NCI-H345 treated with DMSO at 0.1 percent for 48 hours (cell line): ENCODE measurements at regions not wholly inside any gene's neighbourhood (a gene's known extent, or its start where the extent isn't known, plus 50 kb on each side); places are given as distances from the start of the nearest gene placed in this dataset.
"Not testable (repeated sequence)": the region's sequence is repeated elsewhere in the genome, so short reads cannot be mapped to it uniquely, and the experiment has no call there.

Source experiments
- DNase-seq: peaks from one replicate; lab custom pipeline; 2025; ENCODE audit not compliant: unreplicated experiment; lab: John Stamatoyannopoulos, UW

DNA sequence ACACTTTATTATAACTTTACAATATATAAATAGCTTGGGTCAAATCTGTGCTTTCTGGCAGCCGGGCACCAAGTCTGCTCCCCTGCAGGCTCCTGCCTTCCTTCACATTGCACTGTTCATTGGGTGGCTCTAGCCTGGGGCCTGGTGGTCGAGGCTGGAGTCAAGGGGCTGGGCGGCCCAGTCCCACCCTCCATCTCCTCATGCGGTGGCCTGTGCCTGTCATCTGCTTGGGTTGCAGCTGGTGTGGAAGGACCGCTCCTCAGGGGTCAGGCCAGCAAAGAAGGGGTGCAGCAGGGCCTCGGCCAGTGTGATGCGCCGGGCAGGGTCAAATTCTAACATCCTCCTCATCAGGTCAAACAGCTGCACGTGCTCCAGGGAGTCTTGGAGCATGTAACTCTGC lies 106.7 kb upstream of the SLC24A2 start:
- not testable (repeated sequence) for DNase-seq

DNA sequence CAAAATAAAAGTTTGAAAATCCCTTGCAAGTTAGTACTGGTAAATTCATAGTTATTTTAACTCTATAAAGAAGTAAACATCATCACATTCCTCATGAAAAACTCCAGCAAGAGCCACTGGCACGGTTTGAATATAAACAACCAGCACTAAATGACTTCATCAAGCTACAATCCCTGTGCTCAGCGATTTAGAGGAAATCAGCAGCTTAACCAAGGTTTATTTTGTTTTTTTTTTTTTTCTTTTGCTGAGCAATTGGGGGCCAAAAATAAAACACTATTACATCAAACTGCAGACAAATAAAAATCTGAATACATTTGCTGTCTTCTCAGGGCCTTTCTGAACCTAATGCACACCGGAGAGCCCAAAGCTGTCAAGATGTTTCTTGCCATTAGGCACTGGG lies 106.2 kb upstream of the SLC24A2 start:
- DNase-seq: no peak

DNA sequence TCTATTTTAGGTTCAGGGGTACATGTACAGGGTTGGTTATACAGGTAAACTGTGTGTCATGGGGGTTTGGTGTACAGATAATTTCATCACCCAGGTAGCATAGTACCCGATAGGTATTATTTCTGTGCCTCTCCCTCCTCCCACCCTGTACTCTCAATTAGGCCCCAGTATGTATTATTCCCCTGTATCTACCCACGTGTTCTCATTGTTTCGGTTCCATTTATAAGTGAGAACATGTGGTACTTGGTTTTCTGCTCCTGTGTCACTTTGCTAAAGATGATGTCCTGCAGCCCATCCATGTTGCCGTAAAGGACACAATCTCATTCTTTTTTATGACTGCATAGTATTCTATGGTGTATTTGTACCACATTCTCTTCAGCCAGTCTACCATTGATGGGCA lies 96.8 kb upstream of the SLC24A2 start:
- no peak for DNase-seq

GRCh38 chr9:19879062-19879461 lies 90.2 kb upstream of the SLC24A2 start:
- DNase-seq: no peak

DNA sequence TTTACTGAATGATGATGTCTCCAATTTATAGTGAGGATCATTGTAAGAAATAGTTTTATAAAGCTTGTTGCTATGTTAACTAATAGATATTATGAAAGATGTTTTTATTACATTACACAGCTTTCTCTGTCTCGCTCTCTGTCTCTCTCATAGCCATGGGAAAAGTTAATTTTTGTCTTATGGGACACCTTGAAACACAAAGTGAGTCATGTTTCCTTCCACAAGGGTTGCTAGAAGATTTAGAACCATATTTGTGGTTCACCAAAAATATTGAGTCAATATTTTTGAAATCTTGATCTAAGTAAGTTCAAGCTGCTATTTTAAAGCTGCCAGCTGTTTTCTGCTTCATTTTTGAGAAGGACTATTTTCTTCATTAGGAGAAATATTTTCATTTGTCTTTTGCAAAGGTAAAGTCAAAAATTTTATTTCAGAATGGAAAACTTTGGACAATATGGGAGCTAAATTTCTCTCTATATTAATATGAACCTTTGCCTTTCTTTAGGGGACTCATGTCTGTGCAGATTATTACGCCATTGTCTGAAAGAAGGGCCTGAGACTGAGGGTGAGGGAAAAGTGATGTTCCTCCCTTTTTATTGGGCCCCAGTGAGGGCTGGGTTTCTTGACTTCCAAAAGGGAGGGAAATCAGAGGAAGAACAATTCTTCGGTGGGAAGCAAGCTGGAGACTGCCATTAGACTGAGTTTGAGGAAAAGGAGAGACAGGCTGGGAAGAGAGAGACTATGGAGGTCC lies 87.9 kb upstream of the SLC24A2 start:
- no peak for DNase-seq

- no peak for DNase-seq
These were observed 86.6 kb upstream of the SLC24A2 start for GRCh38 chr9:19875291-19875920.

GRCh38 chr9:19873188-19873587 lies 84.4 kb upstream of the SLC24A2 start:
- not testable (repeated sequence) for DNase-seq

DNA sequence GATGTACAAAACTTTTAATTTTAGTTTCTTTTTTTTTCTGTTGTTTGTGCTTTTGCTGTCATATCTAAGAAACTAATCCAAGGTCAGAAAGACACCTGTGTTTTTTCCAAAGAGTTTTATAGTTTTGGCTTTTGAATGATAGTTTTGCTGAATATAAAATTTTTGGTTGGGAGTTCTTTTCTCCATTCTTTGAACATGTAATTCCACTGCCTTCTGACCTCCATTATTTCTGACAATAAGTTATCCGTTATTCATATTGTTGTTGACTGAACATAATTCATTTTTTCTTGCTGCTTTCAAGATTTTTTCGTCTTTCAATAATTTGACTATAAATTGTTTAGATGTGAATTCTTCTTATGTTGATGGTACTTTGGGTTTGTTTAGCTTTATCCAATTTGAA lies 82.2 kb upstream of the SLC24A2 start:
- no peak for DNase-seq

DNA sequence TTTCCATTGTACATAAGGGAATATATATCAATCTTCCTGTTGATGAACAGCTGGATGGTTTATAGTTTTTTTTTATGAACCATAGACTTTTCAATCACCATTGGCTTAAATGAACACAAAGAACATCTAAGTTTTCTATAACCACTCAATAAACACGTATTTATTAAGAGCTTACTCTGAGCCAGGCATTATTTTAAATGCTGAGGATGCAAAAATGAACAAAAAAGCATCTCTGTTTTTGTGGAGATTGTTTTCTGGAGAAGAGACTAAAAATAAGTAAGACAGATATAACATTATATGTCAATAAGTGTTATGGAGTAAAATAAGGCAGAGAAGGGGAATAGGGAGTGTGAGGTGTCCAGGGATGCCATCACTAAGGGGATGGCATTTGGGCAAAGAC lies 52.1 kb upstream of the SLC24A2 start:
- DNase-seq: no peak
